Right hindlimb (tissue), 1 donor: ENCODE measurements at regions not wholly inside any gene's neighbourhood (a gene's known extent, or its start where the extent isn't known, plus 50 kb on each side); places are given as distances from the start of the nearest gene placed in this dataset.
"Not testable (repeated sequence)": the region's sequence is repeated elsewhere in the genome, so short reads cannot be mapped to it uniquely, and the experiment has no call there.

Experiments
- DNase-seq: peaks from one replicate; pipeline ENCODE4 v3.0.0-alpha.2; 2018

GRCh38 chr7:6882321-6882721 is 56.2 kb upstream of the CCZ1B start:
- DNase-seq: not testable (repeated sequence)

- not testable (repeated sequence) for DNase-seq
Measured at GRCh38 chr7:6883756-6884155, 57.7 kb upstream of the CCZ1B start.

GRCh38 chr7:6886198-6886597 is 60.1 kb upstream of the CCZ1B start:
- no peak for DNase-seq

GRCh38 chr7:6888267-6889045 is 62.4 kb upstream of the CCZ1B start:
- not testable (repeated sequence) for DNase-seq

- DNase-seq: no peak
Measured at GRCh38 chr7:6889252-6889812, 63.3 kb upstream of the CCZ1B start.

- DNase-seq: not testable (repeated sequence)
Measured at GRCh38 chr7:6902097-6902518, 76.0 kb upstream of the CCZ1B start.

- DNase-seq: not testable (repeated sequence)
Measured at GRCh38 chr7:6903289-6903688, 77.2 kb upstream of the CCZ1B start.

- DNase-seq: not testable (repeated sequence)
Measured at GRCh38 chr7:6903792-6904191, 77.7 kb upstream of the CCZ1B start.

GRCh38 chr7:6917258-6917657 is 91.2 kb upstream of the CCZ1B start:
- DNase-seq: no peak

GRCh38 chr7:6919169-6919568 is 93.1 kb upstream of the CCZ1B start:
- DNase-seq: not testable (repeated sequence)

- not testable (repeated sequence) for DNase-seq
Measured at GRCh38 chr7:6924523-6924922, 98.4 kb upstream of the CCZ1B start.

- DNase-seq: not testable (repeated sequence)
Measured at GRCh38 chr7:6926193-6927174, 100.4 kb upstream of the CCZ1B start.

GRCh38 chr7:6927643-6928042 is 101.6 kb upstream of the CCZ1B start:
- DNase-seq: not testable (repeated sequence)

GRCh38 chr7:6929588-6929987 is 103.5 kb upstream of the CCZ1B start:
- not testable (repeated sequence) for DNase-seq

- not testable (repeated sequence) for DNase-seq
Measured at GRCh38 chr7:6930081-6930635, 104.1 kb upstream of the CCZ1B start.

GRCh38 chr7:6930787-6931186 is 104.7 kb upstream of the CCZ1B start:
- DNase-seq: not testable (repeated sequence)

GRCh38 chr7:6931456-6931855 is 105.4 kb upstream of the CCZ1B start:
- not testable (repeated sequence) for DNase-seq

GRCh38 chr7:6933954-6934632 is 108.0 kb upstream of the CCZ1B start:
- DNase-seq: not testable (repeated sequence)

GRCh38 chr7:6934981-6935380 is 108.9 kb upstream of the CCZ1B start:
- DNase-seq: no peak

GRCh38 chr7:6936626-6937025 is 110.6 kb upstream of the CCZ1B start:
- not testable (repeated sequence) for DNase-seq

GRCh38 chr7:6937746-6938145 is 111.7 kb upstream of the CCZ1B start:
- DNase-seq: not testable (repeated sequence)

- DNase-seq: not testable (repeated sequence)
Measured at GRCh38 chr7:6938284-6938683, 112.2 kb upstream of the CCZ1B start.
